HAP-1 (cell line): ENCODE measurements at regions not wholly inside any gene's neighbourhood (a gene's known extent, or its start where the extent isn't known, plus 50 kb on each side); places are given as distances from the start of the nearest gene placed in this dataset.

Experiments used
- DNase-seq, 2 experiments: peaks; one replicate each; pipeline ENCODE4 v3.0.0-alpha.2; 2016 to 2020; ENCODE audit warnings: low spot score in 2 of 2
- H3K27me3 ChIP-seq: fragments of 250-450 bp; sonication (Bioruptor Pico); 2 replicates; pipeline ENCODE4 v1.5.1; 2020; ENCODE audit warnings: low read depth, mild to moderate bottlenecking, moderate library complexity
- H3K36me3 ChIP-seq: fragments of 250-450 bp; sonication (Bioruptor Pico); replicated peaks from 2 replicates; pipeline ENCODE4 v1.5.1; 2020; ENCODE audit warnings: mild to moderate bottlenecking
- H3K4me1 ChIP-seq: fragments of 250-450 bp; sonication (Bioruptor Pico); 2 replicates; pipeline ENCODE4 v1.5.1; 2020; ENCODE audit warnings: mild to moderate bottlenecking
- H3K4me3 ChIP-seq: fragments of 250-450 bp; sonication (Bioruptor Pico); 2 replicates; pipeline ENCODE4 v1.5.1; 2020; ENCODE audit warnings: mild to moderate bottlenecking, moderate library complexity
- H3K9me3 ChIP-seq: fragments of 250-450 bp; sonication (Bioruptor Pico); 2 replicates; pipeline ENCODE4 v1.5.1; 2020; ENCODE audit warnings: mild to moderate bottlenecking, moderate library complexity
- in situ Hi-C: fragments of 300-500 bp; cut with MboI; formaldehyde crosslinking; loops from 3 replicates; pipeline ENCODE4 v1.14.3; 2020; ENCODE audit warnings: low sequenced_read_pairs, inconsistent platforms, mixed read lengths

- Histone ChIP-seq H3K27me3 (no peaks in the 10 kb centered on the region), H3K36me3 (no peaks in the 10 kb centered on the region), H3K4me3 (no peak overlapping the region), H3K4me1 (no peaks in the 10 kb centered on the region), H3K9me3 (no peaks in the 10 kb centered on the region)
- in situ Hi-C loops, result no loop called here
- no peak for DNase-seq
These were observed 187.0 kb upstream of the ATP2B1 start for GRCh38 chr12:89895591-89895990.

DNA sequence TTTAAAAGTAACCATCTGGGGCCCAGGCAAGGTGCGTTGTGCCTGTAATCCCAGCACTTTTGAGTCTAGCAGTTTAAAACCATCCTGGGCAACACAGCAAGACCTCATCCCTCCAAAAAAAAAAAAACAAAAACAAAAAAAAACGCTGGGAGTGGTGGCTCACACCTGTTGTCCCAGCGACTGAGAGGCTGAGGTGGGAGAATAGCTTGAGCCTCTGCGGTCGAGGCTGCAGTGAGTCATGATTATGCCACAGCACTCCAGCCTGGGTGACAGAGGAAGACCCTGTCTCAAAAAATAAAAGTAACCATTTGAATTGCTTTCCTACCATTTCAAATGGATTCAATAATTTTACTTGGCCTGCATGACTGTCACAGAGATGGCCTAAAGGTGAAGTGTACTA, 186.5 kb upstream of the ATP2B1 start:
- in situ Hi-C loops, result no loop called here
- H3K4me1 ChIP-seq, result no peaks in the 10 kb centered on the region
- no peak overlapping the region for H3K4me3 ChIP-seq
- DNase-seq, result no peak
- no peaks in the 10 kb centered on the region for H3K27me3 ChIP-seq
- H3K9me3 ChIP-seq, result no peaks in the 10 kb centered on the region
- no peaks in the 10 kb centered on the region for H3K36me3 ChIP-seq

DNA sequence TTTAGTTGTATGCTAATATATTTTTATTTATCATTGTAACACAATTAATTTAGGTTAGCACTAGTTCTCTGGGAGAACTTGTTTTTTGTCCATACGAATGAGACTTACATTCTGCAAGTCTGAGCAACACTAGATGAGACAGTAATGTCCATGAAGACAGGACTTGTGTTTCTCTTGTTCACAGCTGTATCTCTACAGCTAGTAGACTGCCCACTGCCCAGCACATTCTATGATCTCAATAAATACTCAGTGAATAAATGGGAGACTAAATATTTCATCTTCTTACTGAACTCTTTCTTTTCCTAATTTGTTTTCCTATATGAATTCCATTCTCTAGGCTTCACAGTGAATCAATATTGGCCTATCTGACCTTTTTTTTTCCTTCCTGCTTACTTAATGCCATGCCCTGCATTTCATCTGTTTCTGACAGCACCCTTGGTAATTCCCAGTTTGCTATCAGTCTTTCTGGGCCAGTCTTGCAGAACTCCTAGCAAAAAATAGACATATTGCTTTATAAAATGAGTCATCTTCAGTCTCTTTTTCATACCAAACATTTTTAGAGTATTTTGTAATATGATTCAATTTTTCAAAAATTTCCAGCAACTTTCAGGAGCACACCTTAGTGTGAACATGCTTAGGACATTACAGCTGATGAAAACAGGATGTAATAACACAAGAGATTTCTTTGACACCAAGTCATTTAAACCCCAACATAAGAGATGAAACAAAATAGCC, 185.5 kb upstream of the ATP2B1 start:
- no peak overlapping the region for H3K4me3 ChIP-seq
- no peak for DNase-seq
- no peaks in the 10 kb centered on the region for H3K27me3 ChIP-seq
- in situ Hi-C loops, result no loop called here
- H3K36me3 ChIP-seq, result no peaks in the 10 kb centered on the region
- no peaks in the 10 kb centered on the region for H3K9me3 ChIP-seq
- no peaks in the 10 kb centered on the region for H3K4me1 ChIP-seq

- Histone ChIP-seq H3K4me3 (no peak overlapping the region), H3K4me1 (no peaks in the 10 kb centered on the region), H3K36me3 (no peaks in the 10 kb centered on the region), H3K9me3 (no peaks in the 10 kb centered on the region), H3K27me3 (no peaks in the 10 kb centered on the region)
- DNase-seq, result no peak
- in situ Hi-C loops, result no loop called here
These were observed 183.8 kb upstream of the ATP2B1 start for GRCh38 chr12:89892436-89892835.

DNA sequence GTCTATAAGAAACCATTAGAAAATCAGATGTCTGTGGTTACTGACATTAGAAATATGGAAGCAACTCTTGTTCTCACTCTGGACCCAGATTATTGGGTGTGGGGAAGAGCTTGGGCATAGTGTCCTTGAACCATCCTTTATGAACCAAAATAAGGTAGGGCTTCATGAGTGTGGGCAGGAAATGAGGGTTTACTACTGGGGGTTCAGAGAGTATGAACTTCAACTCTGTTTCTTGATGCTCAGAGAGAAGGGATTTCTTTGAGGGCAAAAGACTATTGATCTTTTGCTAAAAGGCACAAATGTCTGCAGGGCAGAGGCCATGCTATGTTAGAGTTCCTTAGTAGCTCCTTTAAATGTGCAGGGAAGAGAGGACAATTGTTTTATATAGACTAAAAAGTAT, 183.3 kb upstream of the ATP2B1 start:
- H3K4me1 ChIP-seq, result no peaks in the 10 kb centered on the region
- H3K27me3 ChIP-seq, result no peaks in the 10 kb centered on the region
- in situ Hi-C loops, result no loop called here
- no peak for DNase-seq
- no peaks in the 10 kb centered on the region for H3K9me3 ChIP-seq
- no peak overlapping the region for H3K4me3 ChIP-seq
- no peaks in the 10 kb centered on the region for H3K36me3 ChIP-seq

DNA sequence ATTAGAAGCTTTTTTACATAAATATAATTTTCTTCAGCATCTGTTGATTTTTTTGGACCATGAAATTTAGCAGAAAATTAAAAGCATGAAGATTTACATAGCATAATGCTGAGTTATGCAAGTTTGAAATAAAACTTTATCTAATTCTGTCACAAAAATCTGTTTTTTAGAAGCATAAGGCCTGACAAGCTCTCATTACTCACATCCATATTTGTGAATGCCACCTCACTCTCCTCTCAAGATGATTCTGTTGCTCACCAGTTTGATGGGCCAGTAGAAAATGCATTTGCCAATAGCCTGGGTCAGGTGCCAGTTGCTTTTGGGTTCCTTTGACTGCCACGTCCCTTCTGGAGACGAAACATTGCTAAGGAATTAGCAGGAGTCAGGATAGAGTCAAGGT, 181.5 kb upstream of the ATP2B1 start:
- Histone ChIP-seq H3K4me1 (no peaks in the 10 kb centered on the region), H3K36me3 (no peaks in the 10 kb centered on the region), H3K27me3 (peaks cover 4% of the 10 kb centered on the region), H3K9me3 (no peaks in the 10 kb centered on the region), H3K4me3 (no peak overlapping the region)
- no peak for DNase-seq
- in situ Hi-C loops, result no loop called here

DNA sequence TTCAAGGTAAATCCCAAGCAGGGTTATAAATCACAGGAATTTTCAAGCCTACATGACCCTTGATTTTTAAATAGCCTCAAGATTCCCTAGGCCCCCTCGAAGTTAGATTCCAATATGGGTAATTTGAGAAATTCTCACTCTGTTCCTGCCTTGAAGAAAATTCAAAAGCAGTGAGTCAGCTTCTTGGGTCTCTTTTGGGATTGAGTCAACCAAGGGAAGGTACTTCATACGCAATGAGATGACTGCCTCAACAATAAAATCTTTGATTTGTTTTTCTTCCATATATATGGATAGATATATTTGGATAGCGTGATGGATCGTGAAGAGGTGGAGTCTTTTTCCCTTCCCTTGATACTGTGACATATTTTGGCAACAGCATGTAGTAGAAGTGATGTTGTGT, 180.4 kb upstream of the ATP2B1 start:
- peaks cover 8% of the 10 kb centered on the region for H3K4me1 ChIP-seq
- H3K36me3 ChIP-seq, result no peaks in the 10 kb centered on the region
- H3K9me3 ChIP-seq, result no peaks in the 10 kb centered on the region
- DNase-seq, result no peak
- in situ Hi-C loops, result no loop called here
- H3K27me3 ChIP-seq, result peaks cover 4% of the 10 kb centered on the region
- H3K4me3 ChIP-seq, result no peak overlapping the region

GRCh38 chr12:89884952-89885351, 176.3 kb upstream of the ATP2B1 start:
- H3K4me1 ChIP-seq, result peaks cover 15% of the 10 kb centered on the region
- no peaks in the 10 kb centered on the region for H3K9me3 ChIP-seq
- no peak overlapping the region for H3K4me3 ChIP-seq
- H3K27me3 ChIP-seq, result peaks cover 6% of the 10 kb centered on the region
- H3K36me3 ChIP-seq, result no peaks in the 10 kb centered on the region
- no peak for DNase-seq
- in situ Hi-C loops, result no loop called here

GRCh38 chr12:89884416-89884898, 175.8 kb upstream of the ATP2B1 start:
- peaks cover 6% of the 10 kb centered on the region for H3K27me3 ChIP-seq
- no peaks in the 10 kb centered on the region for H3K9me3 ChIP-seq
- no peaks in the 10 kb centered on the region for H3K36me3 ChIP-seq
- in situ Hi-C loops, result no loop called here
- H3K4me3 ChIP-seq, result no peak overlapping the region
- H3K4me1 ChIP-seq, result peaks cover 15% of the 10 kb centered on the region
- DNase-seq, result peak in 1 of 2 experiments; percentile 15

- Histone ChIP-seq H3K9me3 (no peaks in the 10 kb centered on the region), H3K27me3 (peaks cover 12% of the 10 kb centered on the region), H3K4me3 (no peak overlapping the region), H3K4me1 (peaks cover 15% of the 10 kb centered on the region), H3K36me3 (no peaks in the 10 kb centered on the region)
- in situ Hi-C loops, result no loop called here
- peak; percentile 67 to 88 for DNase-seq
These were observed 175.2 kb upstream of the ATP2B1 start for GRCh38 chr12:89883630-89884389.

GRCh38 chr12:89882792-89883191, 174.2 kb upstream of the ATP2B1 start:
- Histone ChIP-seq H3K4me1 (peaks cover 15% of the 10 kb centered on the region), H3K9me3 (no peaks in the 10 kb centered on the region), H3K36me3 (no peaks in the 10 kb centered on the region), H3K4me3 (no peak overlapping the region), H3K27me3 (peaks cover 14% of the 10 kb centered on the region)
- in situ Hi-C loops, result no loop called here
- DNase-seq, result no peak

DNA sequence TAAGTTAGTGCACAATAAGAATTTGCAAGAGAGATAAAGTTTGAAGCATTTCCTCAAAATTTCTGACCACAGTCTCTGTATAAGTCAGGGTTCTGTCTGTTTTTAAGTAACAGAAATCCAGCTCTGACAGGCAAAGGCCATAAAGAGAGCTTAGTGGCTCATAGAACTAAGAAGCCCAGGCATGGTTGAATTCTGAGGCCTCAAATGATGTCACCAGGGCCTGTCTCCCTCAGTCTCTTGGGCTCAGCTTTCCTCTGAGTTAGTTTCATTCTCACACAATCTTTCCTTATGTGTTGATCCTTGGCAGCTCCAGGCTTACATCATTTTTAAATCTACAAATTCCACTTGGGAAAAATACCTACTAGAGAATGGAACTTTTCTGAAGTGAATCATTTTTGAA, 173.4 kb upstream of the ATP2B1 start:
- no peaks in the 10 kb centered on the region for H3K9me3 ChIP-seq
- no peaks in the 10 kb centered on the region for H3K36me3 ChIP-seq
- no peak for DNase-seq
- peaks cover 15% of the 10 kb centered on the region for H3K4me1 ChIP-seq
- H3K4me3 ChIP-seq, result no peak overlapping the region
- in situ Hi-C loops, result no loop called here
- peaks cover 14% of the 10 kb centered on the region for H3K27me3 ChIP-seq

GRCh38 chr12:89880690-89881350, 172.2 kb upstream of the ATP2B1 start:
- H3K4me1 ChIP-seq, result peaks cover 15% of the 10 kb centered on the region
- no peak for DNase-seq
- no peaks in the 10 kb centered on the region for H3K36me3 ChIP-seq
- H3K4me3 ChIP-seq, result no peak overlapping the region
- in situ Hi-C loops, result no loop called here
- no peaks in the 10 kb centered on the region for H3K9me3 ChIP-seq
- peaks cover 10% of the 10 kb centered on the region for H3K27me3 ChIP-seq

DNA sequence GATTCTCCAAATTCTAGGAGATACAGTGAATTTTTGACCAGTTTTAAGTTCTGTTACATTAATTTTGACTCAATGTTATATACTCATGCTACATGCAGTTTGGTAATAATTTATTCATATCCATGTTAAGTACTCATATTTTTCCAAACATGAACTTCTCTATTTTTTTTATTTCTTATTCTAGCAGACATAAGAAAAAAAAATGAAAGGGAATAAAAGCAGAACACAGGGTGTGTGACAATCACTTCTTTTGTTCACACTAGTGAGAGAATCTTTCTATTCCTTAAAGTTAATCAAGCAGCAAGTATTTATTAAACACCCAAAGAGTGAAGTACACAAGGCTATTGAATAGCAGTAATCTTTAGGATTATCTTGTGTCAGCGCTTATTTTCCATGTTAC, 171.1 kb upstream of the ATP2B1 start:
- Histone ChIP-seq H3K4me1 (peaks cover 14% of the 10 kb centered on the region), H3K9me3 (no peaks in the 10 kb centered on the region), H3K36me3 (no peaks in the 10 kb centered on the region), H3K27me3 (peaks cover 10% of the 10 kb centered on the region), H3K4me3 (no peak overlapping the region)
- in situ Hi-C loops, result no loop called here
- DNase-seq, result no peak
